ENCODE measurements at regions not wholly inside any gene's neighbourhood (a gene's known extent, or its start where the extent isn't known, plus 50 kb on each side); places are given as distances from the start of the nearest gene placed in this dataset.

- WGBS, 2 donors = 85 to 95% methylated on average over 11 of the region's 11 CpGs
- intact Hi-C loops (cut with DNase I) = loop anchor here in 1 of 10 donors (10.0 kb wide), 1 partner anchor 150 kb away; no protein-coding TSS in a partner anchor
Measured at GRCh38 chr17:77694391-77695363, 263.8 kb upstream of the TNRC6C start.

GRCh38 chr17:77695386-77695785 is 263.1 kb upstream of the TNRC6C start:
- no peak for TF ChIP-seq CTCF (IDR thresholded peaks at IDR 0.05)
- DNase-seq = no peak

More at GRCh38 chr17:77694391-77695363, 263.8 kb upstream of the TNRC6C start:
- Histone ChIP-seq H3K36me3 (no peaks in the 10 kb centered on the region), H3K9me3 (no peaks in the 10 kb centered on the region), H3K4me3 (no peak overlapping the region), H3K4me1 (peaks cover 0 to 29% (median 8%) of the 10 kb centered on the region in 9 donors), H3K27me3 (peaks cover 0 to 49% (median 20%) of the 10 kb centered on the region in 7 donors), H3K27ac (no peak overlapping the region)
- no peak for TF ChIP-seq CTCF (IDR thresholded peaks at IDR 0.05)
- DNase-seq = no peak
- no peak for ATAC-seq

GRCh38 chr17:77696151-77696720 is 262.3 kb upstream of the TNRC6C start:
- H3K4me1 ChIP-seq = peaks cover 0 to 18% (median 0%) of the 10 kb centered on the region in 9 donors
- intact Hi-C loops (cut with DNase I) = loop anchor here in 1 of 10 donors (10.0 kb wide), 1 partner anchor 151 kb away; no protein-coding TSS in a partner anchor
- H3K4me3 ChIP-seq = peak overlapping the region in 1 of 10 donors; percentile 14
- H3K27me3 ChIP-seq = peaks cover 0 to 34% (median 20%) of the 10 kb centered on the region in 7 donors
- no peak overlapping the region for H3K27ac ChIP-seq
- 29 to 32% methylated on average over 22 to 26 of the region's 26 CpGs for WGBS, 2 donors
- H3K36me3 ChIP-seq = no peaks in the 10 kb centered on the region
- no peak for TF ChIP-seq CTCF (IDR thresholded peaks at IDR 0.05)
- ATAC-seq (no peak), DNase-seq (no peak)
- H3K9me3 ChIP-seq = no peaks in the 10 kb centered on the region

More at GRCh38 chr17:77695386-77695785, 263.1 kb upstream of the TNRC6C start:
- Histone ChIP-seq H3K4me1 (peaks cover 0 to 26% (median 6%) of the 10 kb centered on the region in 9 donors), H3K9me3 (no peaks in the 10 kb centered on the region), H3K4me3 (no peak overlapping the region), H3K27ac (no peak overlapping the region), H3K36me3 (no peaks in the 10 kb centered on the region), H3K27me3 (peaks cover 0 to 42% (median 20%) of the 10 kb centered on the region in 7 donors)
- no peak for ATAC-seq
- WGBS, 2 donors = 85 to 88% methylated on average over 9 of the region's 9 CpGs
- intact Hi-C loops (cut with DNase I) = loop anchor here in 1 of 10 donors (10.0 kb wide), 1 partner anchor 151 kb away; no protein-coding TSS in a partner anchor
